HEK293 (cell line): ENCODE measurements at regions not wholly inside any gene's neighbourhood (a gene's known extent, or its start where the extent isn't known, plus 50 kb on each side); places are given as distances from the start of the nearest gene placed in this dataset.
A peak's percentile ranks its signal among the peaks of the same experiment; 100 is the strongest.

Experiments
- CTCF ChIA-PET: fragments of 350-600 bp; formaldehyde crosslinking; extraction: SDS; loops from one replicate; lab custom pipeline; 2021; ENCODE audit warnings: antibody characterized with exemption; lab: Yijun Ruan, JAX
- POLR2A ChIA-PET: fragments of 300-600 bp; formaldehyde crosslinking; extraction: SDS; loops from one replicate; lab custom pipeline; 2020; ENCODE audit warnings: antibody characterized with exemption, inconsistent platforms; lab: Yijun Ruan, JAX
- H3K27ac ChIP-seq: fragments of 200-500 bp; sonication (Bioruptor generic); 2 replicates; pipeline ENCODE4 v1.5.1; 2014; ENCODE audit warnings: low read depth, low read length, control low read depth, inconsistent platforms; ENCODE audit errors: extremely low read depth
- H3K36me3 ChIP-seq, 2 experiments: fragments of 200-500 bp in 1 of 2; sonication (Bioruptor generic) in 1 of 2; 1 replicate in 1 of 2; 2 replicates in 1 of 2; pipeline ENCODE4 v1.5.1; 2014 to 2017; ENCODE audit warnings: inconsistent platforms in 2 of 2, low read length in 2 of 2; ENCODE audit not compliant: control insufficient read depth in 2 of 2, insufficient read depth in 1 of 2
- H3K4me1 ChIP-seq: fragments of 200-500 bp; sonication (Bioruptor generic); 2 replicates; pipeline ENCODE4 v1.5.1; 2014; ENCODE audit warnings: mild to moderate bottlenecking, low read length, inconsistent platforms; ENCODE audit not compliant: control insufficient read depth, insufficient read depth
- H3K4me3 ChIP-seq: 2 replicates; pipeline ENCODE4 v1.5.1; 2011; ENCODE audit warnings: low read depth, mild to moderate bottlenecking, control low read depth, low read length, moderate library complexity
- H3K9me3 ChIP-seq: fragments of 200-500 bp; sonication (Bioruptor generic); 2 replicates; pipeline ENCODE4 v1.5.1; 2014; ENCODE audit warnings: low read depth, low read length, inconsistent platforms; ENCODE audit not compliant: control insufficient read depth, insufficient read depth
- KLF16 ChIP-seq: fragments of 450-650 bp; formaldehyde crosslinking; IDR thresholded peaks from 2 replicates; pipeline ENCODE4 v1.5.1; 2017; ENCODE audit warnings: missing biosample characterization, missing genetic modification characterization
- MYNN ChIP-seq: fragments of 450-650 bp; formaldehyde crosslinking; IDR thresholded peaks from 2 replicates; pipeline ENCODE4 v1.5.1; 2016; ENCODE audit warnings: missing biosample characterization, missing genetic modification characterization, borderline replicate concordance
- PRDM1 ChIP-seq: fragments of 450-650 bp; formaldehyde crosslinking; IDR thresholded peaks from 2 replicates; pipeline ENCODE4; 2016; ENCODE audit warnings: missing biosample characterization, missing genetic modification characterization
- SETDB1 ChIP-seq: IDR thresholded peaks from one replicate; pipeline ENCODE4 v1.6.1; 2017; ENCODE audit warnings: mild to moderate bottlenecking, low read length, moderate library complexity, mixed read lengths; ENCODE audit not compliant: insufficient read length
- SP7 ChIP-seq: fragments of 450-650 bp; formaldehyde crosslinking; IDR thresholded peaks from 2 replicates; pipeline ENCODE4 v1.5.1; 2016; ENCODE audit warnings: missing biosample characterization, missing genetic modification characterization
- YY1 ChIP-seq: fragments of 450-650 bp; formaldehyde crosslinking; IDR thresholded peaks from 2 replicates; pipeline ENCODE4 v1.5.1; 2018; ENCODE audit warnings: missing biosample characterization, missing genetic modification characterization
- ZFP37 ChIP-seq: fragments of 450-650 bp; formaldehyde crosslinking; IDR thresholded peaks from 2 replicates; pipeline ENCODE4 v1.5.1; 2016; ENCODE audit warnings: missing biosample characterization, missing genetic modification characterization
- ZFP69B ChIP-seq: fragments of 450-650 bp; formaldehyde crosslinking; IDR thresholded peaks from 2 replicates; pipeline ENCODE4 v1.5.1; 2016; ENCODE audit warnings: missing biosample characterization, missing genetic modification characterization
- ZNF223 ChIP-seq: fragments of 450-650 bp; formaldehyde crosslinking; IDR thresholded peaks from 2 replicates; pipeline ENCODE4 v1.5.1; 2016; ENCODE audit warnings: missing biosample characterization, missing genetic modification characterization
- ZNF513 ChIP-seq: fragments of 450-650 bp; IDR thresholded peaks from 2 replicates; pipeline ENCODE4 v1.5.1; 2018; ENCODE audit warnings: missing biosample characterization, missing genetic modification characterization
- ZNF518A ChIP-seq: fragments of 450-650 bp; formaldehyde crosslinking; conservative IDR thresholded peaks from 2 replicates; pipeline ENCODE4 v1.5.1; 2016; ENCODE audit warnings: low read depth, missing biosample characterization, missing genetic modification characterization
- ZNF530 ChIP-seq: fragments of 450-650 bp; formaldehyde crosslinking; IDR thresholded peaks from 2 replicates; pipeline ENCODE4 v1.5.1; 2016; ENCODE audit warnings: low read depth, missing biosample characterization, missing genetic modification characterization
- ZNF549 ChIP-seq: fragments of 450-650 bp; IDR thresholded peaks from 2 replicates; pipeline ENCODE4 v1.5.1; 2018; ENCODE audit warnings: missing biosample characterization, missing genetic modification characterization, mild to moderate bottlenecking, inconsistent platforms, moderate library complexity
- ZNF654 ChIP-seq: fragments of 450-650 bp; formaldehyde crosslinking; IDR thresholded peaks from 2 replicates; pipeline ENCODE4 v1.5.1; 2016; ENCODE audit warnings: low read depth, missing biosample characterization, missing genetic modification characterization
- ZNF707 ChIP-seq: fragments of 450-650 bp; formaldehyde crosslinking; IDR thresholded peaks from 2 replicates; pipeline ENCODE4 v1.5.1; 2016; ENCODE audit warnings: missing biosample characterization, missing genetic modification characterization
- ZNF843 ChIP-seq: fragments of 450-650 bp; formaldehyde crosslinking; IDR thresholded peaks from 2 replicates; pipeline ENCODE4 v1.5.1; 2016; ENCODE audit warnings: missing biosample characterization, missing genetic modification characterization

DNA sequence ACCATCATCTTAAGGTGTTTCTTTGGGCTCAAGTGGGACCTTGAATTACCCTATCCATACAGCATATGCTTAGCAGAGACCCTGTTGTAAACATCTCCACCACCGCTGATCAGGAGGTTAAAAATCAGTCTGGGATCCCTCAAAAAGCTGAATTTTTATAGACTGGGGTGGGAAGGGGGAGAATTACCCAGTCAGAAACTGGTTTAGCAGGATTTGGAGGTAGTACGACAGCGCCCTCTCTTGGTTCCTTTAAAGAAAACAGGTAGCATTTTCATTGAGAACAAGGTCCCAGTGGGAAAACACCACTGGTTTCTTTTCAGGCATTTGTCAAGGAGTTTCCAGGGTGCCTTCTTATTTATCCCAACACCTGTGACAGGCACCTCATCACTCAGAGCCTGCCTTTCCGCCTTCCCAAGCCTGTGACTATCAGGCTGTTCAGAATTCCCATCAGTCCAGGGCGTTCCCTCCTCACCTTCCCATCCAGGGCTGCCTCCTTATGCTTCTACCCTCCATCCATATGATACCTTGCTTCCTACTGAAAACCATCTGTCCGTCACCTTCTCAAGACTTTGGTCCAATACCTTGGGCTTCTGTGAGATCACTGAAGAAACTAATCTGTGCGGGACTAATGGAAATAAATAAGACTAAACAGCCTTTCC is 203.8 kb upstream of the RAI14 start:
- no peak overlapping the region for H3K27ac ChIP-seq
- no peaks in the 10 kb centered on the region for H3K9me3 ChIP-seq
- no peaks in the 10 kb centered on the region for H3K36me3 ChIP-seq
- no peak overlapping the region for H3K4me3 ChIP-seq
- ChIA-PET CTCF (interaction anchor here (0.6 to 4.0 kb wide), 5 partner anchors 12 to 1200 kb away, joined by 3 to 20 read pairs (median 4); no protein-coding TSS in a partner anchor), POLR2A (no interaction called here)
- TF ChIP-seq ZNF513 (no peak), ZNF654 (tag by site-specific recombination) (peak; percentile 66), ZNF843 (no peak)
- H3K4me1 ChIP-seq = no peaks in the 10 kb centered on the region

GRCh38 chr5:34455098-34455497 is 201.0 kb upstream of the RAI14 start:
- Histone ChIP-seq H3K36me3 (no peaks in the 10 kb centered on the region), H3K4me3 (no peak overlapping the region), H3K4me1 (no peaks in the 10 kb centered on the region), H3K27ac (no peak overlapping the region), H3K9me3 (no peaks in the 10 kb centered on the region)
- POLR2A ChIA-PET = no interaction called here
- no peak for TF ChIP-seq MYNN (tag by site-specific recombination)
- no peak for TF ChIP-seq KLF16 (tag by site-specific recombination)
- no peak for TF ChIP-seq ZFP69B (tag by site-specific recombination)
- no peak for TF ChIP-seq ZFP37 (tag by site-specific recombination)
- no peak for TF ChIP-seq SP7 (tag by site-specific recombination)
- no peak for TF ChIP-seq ZNF223 (tag by site-specific recombination)
- no peak for TF ChIP-seq YY1 (tag by site-specific recombination)
- TF ChIP-seq ZNF518A (tag by site-specific recombination) = no peak
- TF ChIP-seq PRDM1 (tag by site-specific recombination) = no peak
- CTCF ChIA-PET = interaction anchor here (0.6 to 3.5 kb wide), 4 partner anchors 11 to 985 kb away, joined by 3 to 20 read pairs (median 5); no protein-coding TSS in a partner anchor

- Histone ChIP-seq H3K36me3 (no peaks in the 10 kb centered on the region), H3K27ac (no peak overlapping the region), H3K4me3 (no peak overlapping the region), H3K9me3 (no peaks in the 10 kb centered on the region), H3K4me1 (no peaks in the 10 kb centered on the region)
- TF ChIP-seq ZNF707 = no peak
- peak; percentile 96 for TF ChIP-seq SETDB1
- TF ChIP-seq ZNF549 = peak; percentile 40; the same call in 1 of the 2 replicates
- TF ChIP-seq ZNF530 = no peak
- POLR2A ChIA-PET = no interaction called here
- CTCF ChIA-PET = no interaction called here
These were observed 196.2 kb upstream of the RAI14 start for GRCh38 chr5:34459908-34460307.
